ENCODE measurements at regions not wholly inside any gene's neighbourhood (a gene's known extent, or its start where the extent isn't known, plus 50 kb on each side); places are given as distances from the start of the nearest gene placed in this dataset.

- DNase-seq, result no peak
These were observed 405.3 kb upstream of the USP15 start for GRCh38 chr12:61854902-61855301.

GRCh38 chr12:61857968-61858367, 402.2 kb upstream of the USP15 start:
- no peak for DNase-seq

GRCh38 chr12:61860451-61860850, 399.8 kb upstream of the USP15 start:
- DNase-seq, result no peak

GRCh38 chr12:61862986-61863385, 397.2 kb upstream of the USP15 start:
- DNase-seq, result no peak

GRCh38 chr12:61863811-61864210, 396.4 kb upstream of the USP15 start:
- DNase-seq, result no peak

GRCh38 chr12:61869796-61870195, 390.4 kb upstream of the USP15 start:
- peak; percentile 80 for DNase-seq

- DNase-seq, result peak; percentile 17
These were observed 389.3 kb upstream of the USP15 start for GRCh38 chr12:61870658-61871484.

- DNase-seq, result no peak
These were observed 388.8 kb upstream of the USP15 start for GRCh38 chr12:61871485-61871810.

GRCh38 chr12:61879229-61879628, 381.0 kb upstream of the USP15 start:
- no peak for DNase-seq

- no peak for DNase-seq
These were observed 380.0 kb upstream of the USP15 start for GRCh38 chr12:61880186-61880585.

GRCh38 chr12:61891632-61892031, 368.6 kb upstream of the USP15 start:
- DNase-seq, result no peak

GRCh38 chr12:61894168-61894567, 366.0 kb upstream of the USP15 start:
- DNase-seq, result no peak

GRCh38 chr12:61896436-61896835, 363.8 kb upstream of the USP15 start:
- DNase-seq, result no peak

- no peak for DNase-seq
These were observed 357.8 kb upstream of the USP15 start for GRCh38 chr12:61902403-61902802.

GRCh38 chr12:61911113-61911512, 349.1 kb upstream of the USP15 start:
- no peak for DNase-seq

- no peak for DNase-seq
These were observed 344.8 kb upstream of the USP15 start for GRCh38 chr12:61915420-61915819.

- no peak for DNase-seq
These were observed 343.4 kb upstream of the USP15 start for GRCh38 chr12:61916831-61917230.

GRCh38 chr12:61919686-61920085, 340.5 kb upstream of the USP15 start:
- no peak for DNase-seq

- no peak for DNase-seq
These were observed 340.0 kb upstream of the USP15 start for GRCh38 chr12:61920230-61920629.

- DNase-seq, result no peak
These were observed 337.1 kb upstream of the USP15 start for GRCh38 chr12:61923152-61923551.

GRCh38 chr12:61934564-61934963, 325.6 kb upstream of the USP15 start:
- DNase-seq, result no peak

- DNase-seq, result no peak
These were observed 320.2 kb upstream of the USP15 start for GRCh38 chr12:61939977-61940376.

- no peak for DNase-seq
These were observed 303.7 kb upstream of the USP15 start for GRCh38 chr12:61956545-61956944.

GRCh38 chr12:61974461-61974860, 285.7 kb upstream of the USP15 start:
- no peak for DNase-seq

GRCh38 chr12:61985830-61986229, 274.4 kb upstream of the USP15 start:
- DNase-seq, result no peak
